A549 (cell line): ENCODE measurements at regions not wholly inside any gene's neighbourhood (a gene's known extent, or its start where the extent isn't known, plus 50 kb on each side); places are given as distances from the start of the nearest gene placed in this dataset.

Experiments
- ATAC-seq, 2 experiments: fragments of 200-7000 bp in 1 of 2; fragments of >200 bp in 1 of 2; cut with Nextera tagmentation in 1 of 2; cut with Tn5 transposase in 1 of 2; 3 replicates each; pipeline versions ENCODE4 v1.8.0 to v1.9.1; 2018 to 2020; ENCODE audit warnings: mild to moderate bottlenecking in 1 of 2, moderate library complexity in 1 of 2
- CTCF ChIA-PET: fragments of 300-600 bp; sonication (Branson Sonifier 250); formaldehyde crosslinking; extraction: SDS; loops from one replicate; lab custom pipeline; 2021; ENCODE audit warnings: antibody characterized with exemption, inconsistent platforms; lab: Yijun Ruan, JAX
- POLR2A ChIA-PET: fragments of 350-600 bp; formaldehyde crosslinking; extraction: SDS; loops from one replicate; lab custom pipeline; 2021; ENCODE audit warnings: antibody characterized with exemption, inconsistent platforms; lab: Yijun Ruan, JAX
- DNase-seq, 2 experiments: peaks; one replicate each; pipeline versions ENCODE4 v3.0.0 to v3.0.0-alpha.2; 2011 to 2016; ENCODE audit warnings: low read depth in 1 of 2, low spot score in 1 of 2
- FAIRE-seq: peaks from 2 replicates; lab custom pipeline; 2011; peaks lifted over from hg19 to GRCh38; lab: Jason Lieb, UNC
- H3K27ac ChIP-seq, 2 experiments: fragments of >200 bp; sonication (Bioruptor Twin); formaldehyde crosslinking; 3 replicates each; pipeline ENCODE4 v1.5.1; 2016 to 2017
- H3K4me1 ChIP-seq: fragments of >200 bp; sonication (Bioruptor Twin); formaldehyde crosslinking; 3 replicates; pipeline ENCODE4 v1.6.1; 2016
- H3K4me2 ChIP-seq: fragments of >200 bp; sonication (Bioruptor Twin); formaldehyde crosslinking; 3 replicates; pipeline ENCODE4 v1.6.1; 2016
- H3K4me3 ChIP-seq: fragments of >200 bp; sonication (Bioruptor Twin); formaldehyde crosslinking; 3 replicates; pipeline ENCODE4 v1.5.1; 2016
- H3K9me3 ChIP-seq: fragments of >200 bp; sonication (Bioruptor Twin); formaldehyde crosslinking; 3 replicates; pipeline ENCODE4 v1.6.1; 2016
- CHD2 ChIP-seq: fragments of 150-350 bp; IDR thresholded peaks from 2 replicates; pipeline ENCODE4 v1.6.1; 2014; ENCODE audit warnings: low read length; ENCODE audit not compliant: partially characterized antibody
- EHF ChIP-seq: fragments of 250-450 bp; sonication (Bioruptor Pico); IDR thresholded peaks from 2 replicates; pipeline ENCODE4 v1.5.0; 2020; ENCODE audit warnings: mild to moderate bottlenecking
- ELK1 ChIP-seq: fragments of 150-350 bp; IDR thresholded peaks from 2 replicates; pipeline ENCODE4 v1.6.1; 2014; ENCODE audit warnings: low read depth, mild to moderate bottlenecking, low read length
- EP300 ChIP-seq, 2 experiments: fragments of >200 bp; sonication (Bioruptor Twin); formaldehyde crosslinking; IDR thresholded peaks; 2 replicates in 1 of 2; 3 replicates in 1 of 2; pipeline ENCODE4 v1.6.1; 2016 to 2017
- GATA3 ChIP-seq: IDR thresholded peaks from 2 replicates; pipeline ENCODE4 v1.6.1; 2012; ENCODE audit warnings: borderline replicate concordance
- HDAC2 ChIP-seq: fragments of 200-600 bp; sonication (generic); IDR thresholded peaks from 2 replicates; pipeline ENCODE4 v1.6.1; 2016
- HEYL ChIP-seq: fragments of 250-450 bp; sonication (Bioruptor Pico); IDR thresholded peaks from 2 replicates; pipeline ENCODE4 v1.8.0; 2021; ENCODE audit warnings: mild to moderate bottlenecking, moderate library complexity
- JUN ChIP-seq, 2 experiments: fragments of >200 bp; sonication (Bioruptor Twin); formaldehyde crosslinking; IDR thresholded peaks; 2 replicates in 1 of 2; 3 replicates in 1 of 2; pipeline ENCODE4 v1.6.1; 2016 to 2017
- MAFK ChIP-seq: fragments of 450-650 bp; IDR thresholded peaks from 2 replicates; pipeline ENCODE4 v1.6.1; 2014; ENCODE audit not compliant: partially characterized antibody
- MYC ChIP-seq: IDR thresholded peaks from 2 replicates; pipeline ENCODE4 v1.6.1; 2012; ENCODE audit warnings: mild to moderate bottlenecking, inconsistent platforms, low read length, improper control_type of control experiment, borderline replicate concordance
- NFE2L2 ChIP-seq: fragments of 150-350 bp; conservative IDR thresholded peaks from 2 replicates; pipeline ENCODE4 v1.6.1; 2014; ENCODE audit warnings: low read length
- NPAS2 ChIP-seq: fragments of 250-450 bp; sonication (Bioruptor Pico); IDR thresholded peaks from 2 replicates; pipeline ENCODE4 v1.8.0; 2022; ENCODE audit warnings: mild to moderate bottlenecking, moderate library complexity, borderline replicate concordance
- PBX3 ChIP-seq: IDR thresholded peaks from 2 replicates; pipeline ENCODE4 v1.6.1; 2012
- PHF8 ChIP-seq: fragments of 200-600 bp; sonication (generic); IDR thresholded peaks from 2 replicates; pipeline ENCODE4 v1.6.1; 2016; ENCODE audit warnings: low read depth, mild to moderate bottlenecking, antibody characterized with exemption, moderate library complexity, borderline replicate concordance
- POLR2A ChIP-seq: IDR thresholded peaks from 2 replicates; pipeline ENCODE4 v1.6.1; 2012; ENCODE audit warnings: mild to moderate bottlenecking, low read length
- RAD21 ChIP-seq, 2 experiments: fragments of >200 bp in 1 of 2; sonication (Bioruptor Twin) in 1 of 2; formaldehyde crosslinking in 1 of 2; IDR thresholded peaks in 1 of 2; conservative IDR thresholded peaks in 1 of 2; 2 replicates in 1 of 2; 3 replicates in 1 of 2; pipeline ENCODE4 v1.6.1; 2012 to 2018; ENCODE audit warnings: inconsistent platforms in 1 of 2
- RFX5 ChIP-seq: fragments of 450-650 bp; IDR thresholded peaks from 2 replicates; pipeline ENCODE4 v1.7.1; 2014; ENCODE audit warnings: antibody characterized with exemption, mild to moderate bottlenecking, moderate library complexity
- SREBF2 ChIP-seq: fragments of 450-650 bp; IDR thresholded peaks from 2 replicates; pipeline ENCODE4 v1.6.1; 2014; ENCODE audit warnings: mild to moderate bottlenecking, moderate library complexity
- WGBS: methylation state at CpG from one replicate; pipeline ENCODE4 v1.1.6; 2017; ENCODE audit errors: missing lambda C conversion rate; 5-methylcytosine and 5-hydroxymethylcytosine counted together

GRCh38 chr18:69176741-69177140 is 223.9 kb upstream of the DOK6 start:
- TF ChIP-seq NPAS2 (CRISPR knock-in tag): no peak
- no peak for TF ChIP-seq POLR2A
- TF ChIP-seq MYC: no peak
- TF ChIP-seq GATA3: no peak
- no peak for TF ChIP-seq CHD2
- no peak for TF ChIP-seq PHF8
- TF ChIP-seq JUN (IDR thresholded peaks at IDR 0.05): no peak
- no peak for TF ChIP-seq ELK1
- no peak for TF ChIP-seq HEYL (CRISPR knock-in tag)
- no peak for TF ChIP-seq PBX3
- TF ChIP-seq, all 56 proteins: peak for 0
- Histone ChIP-seq H3K4me3 (no peak overlapping the region), H3K4me2 (no peak overlapping the region), H3K27ac (no peak overlapping the region), H3K4me1 (no peaks in the 10 kb centered on the region), H3K9me3 (no peaks in the 10 kb centered on the region)
- ChIA-PET CTCF (no interaction called here), POLR2A (no interaction called here)
- FAIRE-seq: no peak
- no peak for ATAC-seq
- DNase-seq: no peak
- WGBS: 63% methylated on average over 3 of the region's 3 CpGs

- Histone ChIP-seq H3K27ac (no peak overlapping the region), H3K4me1 (no peaks in the 10 kb centered on the region), H3K4me2 (no peak overlapping the region), H3K9me3 (no peaks in the 10 kb centered on the region), H3K4me3 (no peak overlapping the region)
- no peak for FAIRE-seq
- ChIA-PET POLR2A (no interaction called here), CTCF (no interaction called here)
- WGBS: 32% methylated on average over 1 of the region's 1 CpG
- no peak for ATAC-seq
- no peak for DNase-seq
- TF ChIP-seq RAD21 (conservative IDR thresholded peaks at IDR 0.05 in 1 of 2, IDR thresholded peaks at IDR 0.05 in 1 of 2) (no peak), SREBF2 (no peak), MAFK (peak; percentile 69), EHF (CRISPR knock-in tag) (no peak)
Measured at GRCh38 chr18:69177702-69178101, 223.0 kb upstream of the DOK6 start.

- no peak for DNase-seq
- no peak overlapping the region for H3K4me3 ChIP-seq
- H3K9me3 ChIP-seq: no peaks in the 10 kb centered on the region
- FAIRE-seq: no peak
- no peaks in the 10 kb centered on the region for H3K4me1 ChIP-seq
- POLR2A ChIA-PET: no interaction called here
- H3K27ac ChIP-seq: no peak overlapping the region
- CTCF ChIA-PET: no interaction called here
- TF ChIP-seq NFE2L2 (no peak), RFX5 (no peak), HDAC2 (no peak), EP300 (IDR thresholded peaks at IDR 0.05) (no peak)
- no peak overlapping the region for H3K4me2 ChIP-seq
- no peak for ATAC-seq
Measured at GRCh38 chr18:69186162-69186561, 214.5 kb upstream of the DOK6 start.

- DNase-seq: no peak
- Histone ChIP-seq H3K27ac (no peak overlapping the region), H3K4me3 (no peak overlapping the region), H3K9me3 (no peaks in the 10 kb centered on the region), H3K4me1 (no peaks in the 10 kb centered on the region), H3K4me2 (no peak overlapping the region)
- ChIA-PET POLR2A (no interaction called here), CTCF (no interaction called here)
- no peak for FAIRE-seq
- ATAC-seq: no peak
- 3% methylated on average over 3 of the region's 3 CpGs for WGBS
- TF ChIP-seq MAFK: peak; percentile 42
- no peak for TF ChIP-seq ELK1
Measured at GRCh38 chr18:69196336-69196735, 204.4 kb upstream of the DOK6 start.
